Left ventricle myocardium inferior (tissue), 1 donor: ENCODE measurements at regions not wholly inside any gene's neighbourhood (a gene's known extent, or its start where the extent isn't known, plus 50 kb on each side); places are given as distances from the start of the nearest gene placed in this dataset.
"Not testable (repeated sequence)": the region's sequence is repeated elsewhere in the genome, so short reads cannot be mapped to it uniquely, and the experiment has no call there.

Experiments used
- DNase-seq: peaks from one replicate; pipeline ENCODE4 v3.0.0-alpha.2; 2020
- H3K27ac ChIP-seq: fragments of 200-600 bp; replicated peaks from 2 replicates; pipeline ENCODE4 v1.8.0; 2021
- H3K27me3 ChIP-seq: fragments of 200-600 bp; 2 replicates; pipeline ENCODE4 v1.8.0; 2021; ENCODE audit warnings: low read depth
- H3K36me3 ChIP-seq: fragments of 200-600 bp; 2 replicates; pipeline ENCODE4 v1.8.0; 2021
- H3K4me1 ChIP-seq: fragments of 200-600 bp; 2 replicates; pipeline ENCODE4 v1.8.0; 2021
- H3K4me3 ChIP-seq: fragments of 200-600 bp; 2 replicates; pipeline ENCODE4 v1.8.0; 2021; ENCODE audit warnings: mild to moderate bottlenecking, moderate library complexity
- H3K9me3 ChIP-seq: fragments of 200-600 bp; replicated peaks from 2 replicates; pipeline ENCODE4 v1.8.0; 2021
- CTCF ChIP-seq: fragments of 200-600 bp; IDR thresholded peaks from 2 replicates; pipeline ENCODE4 v1.8.0; 2021; ENCODE audit warnings: antibody characterized with exemption, mild to moderate bottlenecking, borderline replicate concordance
- intact Hi-C: fragments of 100-400 bp; cut with micrococcal nuclease; formaldehyde crosslinking; loops from one replicate; pipeline ENCODE4 v1.11.0; 2022
- donor health status: DM: no; HTN: yes; CAD: no; lungs with severe emphysema.

GRCh38 chr3:39671600-39671999 is 137.8 kb upstream of the MYRIP start:
- H3K27ac ChIP-seq: no peak overlapping the region
- DNase-seq: no peak
- no peak for TF ChIP-seq CTCF
- no peaks in the 10 kb centered on the region for H3K4me1 ChIP-seq
- peaks cover 38% of the 10 kb centered on the region for H3K27me3 ChIP-seq
- H3K9me3 ChIP-seq: peaks cover 9% of the 10 kb centered on the region
- H3K4me3 ChIP-seq: no peak overlapping the region
- intact Hi-C loops: no loop called here
- no peaks in the 10 kb centered on the region for H3K36me3 ChIP-seq

- TF ChIP-seq CTCF: no peak
- Histone ChIP-seq H3K9me3 (no peaks in the 10 kb centered on the region), H3K27me3 (no peaks in the 10 kb centered on the region), H3K4me1 (no peaks in the 10 kb centered on the region), H3K27ac (no peak overlapping the region), H3K36me3 (no peaks in the 10 kb centered on the region), H3K4me3 (no peak overlapping the region)
- intact Hi-C loops: loop anchor here (5.0 kb wide), 1 partner anchor 472 kb away; no protein-coding TSS in a partner anchor
- no peak for DNase-seq
Measured at GRCh38 chr3:39705351-39705900, 104.0 kb upstream of the MYRIP start.

- TF ChIP-seq CTCF: peak; percentile 81
- DNase-seq: no peak
- intact Hi-C loops: loop anchor here (5.0 kb wide), 1 partner anchor 470 kb away; no protein-coding TSS in a partner anchor
Measured at GRCh38 chr3:39707314-39707909, 102.0 kb upstream of the MYRIP start.

GRCh38 chr3:39712413-39713048 is 96.9 kb upstream of the MYRIP start:
- Histone ChIP-seq H3K9me3 (no peaks in the 10 kb centered on the region), H3K36me3 (no peaks in the 10 kb centered on the region), H3K4me3 (no peak overlapping the region), H3K27me3 (no peaks in the 10 kb centered on the region), H3K27ac (no peak overlapping the region), H3K4me1 (no peaks in the 10 kb centered on the region)
- no peak for DNase-seq
- intact Hi-C loops: no loop called here
- TF ChIP-seq CTCF: no peak

More at GRCh38 chr3:39707314-39707909, 102.0 kb upstream of the MYRIP start:
- no peaks in the 10 kb centered on the region for H3K9me3 ChIP-seq
- no peak overlapping the region for H3K4me3 ChIP-seq
- no peaks in the 10 kb centered on the region for H3K27me3 ChIP-seq
- H3K36me3 ChIP-seq: no peaks in the 10 kb centered on the region
- no peak overlapping the region for H3K27ac ChIP-seq
- H3K4me1 ChIP-seq: no peaks in the 10 kb centered on the region

DNA sequence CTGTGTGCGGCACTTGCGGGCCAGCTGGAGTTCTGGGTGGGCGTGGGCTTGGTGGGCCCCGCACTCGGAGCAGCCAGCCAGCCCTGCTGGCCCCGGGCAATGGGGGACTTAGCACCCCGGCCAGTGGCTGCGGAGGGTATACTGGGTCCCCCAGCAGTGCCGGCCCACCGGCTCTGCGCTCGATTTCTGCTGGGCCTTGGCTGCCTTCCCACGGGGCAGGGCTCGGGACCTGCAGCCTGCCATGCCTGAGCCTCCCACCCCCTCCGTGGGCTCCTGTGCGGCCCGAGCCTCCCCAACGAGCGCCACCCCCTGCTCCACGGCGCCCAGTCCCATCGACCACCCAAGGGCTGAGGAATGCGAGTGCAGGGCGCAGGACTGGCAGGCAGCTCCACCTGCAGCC is 96.1 kb upstream of the MYRIP start:
- H3K27me3 ChIP-seq, H3K4me3 ChIP-seq, intact Hi-C loops, DNase-seq, H3K36me3 ChIP-seq, H3K27ac ChIP-seq, H3K9me3 ChIP-seq, H3K4me1 ChIP-seq: not testable (repeated sequence)

DNA sequence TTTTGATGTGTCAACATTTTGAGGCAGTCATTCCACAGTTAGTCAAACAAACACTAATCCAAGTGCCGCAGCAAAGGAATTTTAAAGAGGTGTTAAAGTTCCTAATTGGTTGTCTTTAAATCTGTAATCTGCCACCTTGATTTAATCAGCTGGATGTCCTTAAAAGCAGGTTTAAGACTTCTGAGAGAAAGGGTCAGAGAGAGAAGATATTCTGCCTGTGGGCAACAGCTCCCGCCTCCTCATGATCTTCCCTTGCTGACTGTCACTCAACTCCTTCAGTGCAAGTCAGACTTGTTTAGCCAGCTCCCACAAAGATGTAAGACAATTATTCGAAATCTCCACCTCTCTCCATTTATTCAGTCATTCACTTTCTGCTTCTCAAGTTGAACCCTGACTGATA is 92.6 kb upstream of the MYRIP start:
- H3K9me3 ChIP-seq: no peaks in the 10 kb centered on the region
- no peak overlapping the region for H3K27ac ChIP-seq
- no peak for TF ChIP-seq CTCF
- intact Hi-C loops: no loop called here
- no peak overlapping the region for H3K4me3 ChIP-seq
- H3K4me1 ChIP-seq: no peaks in the 10 kb centered on the region
- DNase-seq: no peak
- no peaks in the 10 kb centered on the region for H3K27me3 ChIP-seq
- H3K36me3 ChIP-seq: no peaks in the 10 kb centered on the region
